ENCODE measurements at regions not wholly inside any gene's neighbourhood (a gene's known extent, or its start where the extent isn't known, plus 50 kb on each side); places are given as distances from the start of the nearest gene placed in this dataset.

DNA sequence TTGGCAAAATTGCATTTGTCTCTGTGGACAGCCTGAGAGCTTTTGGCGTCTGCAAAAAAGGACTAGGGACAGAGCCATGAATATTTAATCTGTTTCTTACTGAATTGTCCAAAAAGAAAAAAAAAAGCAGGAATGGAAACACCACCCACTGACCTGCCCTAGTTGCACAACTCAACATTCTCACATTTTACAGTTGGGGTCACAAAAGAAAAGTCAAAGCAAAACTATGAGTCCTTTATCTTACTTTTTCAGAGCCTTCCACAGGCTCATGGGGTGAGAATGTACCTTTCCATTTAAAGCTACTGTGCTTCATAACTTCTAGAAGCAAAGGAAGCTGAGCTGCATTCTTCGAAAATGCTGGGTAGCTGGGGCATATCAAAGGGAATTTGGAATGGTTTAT, 225.7 kb downstream of the FAM76B start:
- TF ChIP-seq, protein P1, sequence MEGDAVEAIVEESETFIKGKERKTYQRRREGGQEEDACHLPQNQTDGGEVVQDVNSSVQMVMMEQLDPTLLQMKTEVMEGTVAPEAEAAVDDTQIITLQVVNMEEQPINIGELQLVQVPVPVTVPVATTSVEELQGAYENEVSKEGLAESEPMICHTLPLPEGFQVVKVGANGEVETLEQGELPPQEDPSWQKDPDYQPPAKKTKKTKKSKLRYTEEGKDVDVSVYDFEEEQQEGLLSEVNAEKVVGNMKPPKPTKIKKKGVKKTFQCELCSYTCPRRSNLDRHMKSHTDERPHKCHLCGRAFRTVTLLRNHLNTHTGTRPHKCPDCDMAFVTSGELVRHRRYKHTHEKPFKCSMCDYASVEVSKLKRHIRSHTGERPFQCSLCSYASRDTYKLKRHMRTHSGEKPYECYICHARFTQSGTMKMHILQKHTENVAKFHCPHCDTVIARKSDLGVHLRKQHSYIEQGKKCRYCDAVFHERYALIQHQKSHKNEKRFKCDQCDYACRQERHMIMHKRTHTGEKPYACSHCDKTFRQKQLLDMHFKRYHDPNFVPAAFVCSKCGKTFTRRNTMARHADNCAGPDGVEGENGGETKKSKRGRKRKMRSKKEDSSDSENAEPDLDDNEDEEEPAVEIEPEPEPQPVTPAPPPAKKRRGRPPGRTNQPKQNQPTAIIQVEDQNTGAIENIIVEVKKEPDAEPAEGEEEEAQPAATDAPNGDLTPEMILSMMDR (IDR thresholded peaks at IDR 0.05; ENCODE audit: low read depth, low read length), result no peak
- no peak for TF ChIP-seq EZH2phosphoT487 (IDR thresholded peaks at IDR 0.05; ENCODE audit: low read depth)
- Histone ChIP-seq H3K9me3 (ENCODE audit: insufficient read depth, low read length) (0 out of 2 replicates have a peak, but pooled peaks cover 3% of the 10 kb centered on the region), H3K9ac (ENCODE audit: low read length) (no peak overlapping the region), H3K4me1 (ENCODE audit: low read length) (no peaks in the 10 kb centered on the region), H3K36me3 (replicated peaks; ENCODE audit: low read depth, low read length) (no peaks in the 10 kb centered on the region), H3K4me2 (ENCODE audit: low read length) (no peak overlapping the region), H3K27me3 (ENCODE audit: low read depth, low read length) (no peaks in the 10 kb centered on the region), H2AFZ (ENCODE audit: low read depth, low read length) (no peak overlapping the region), H4K20me1 (ENCODE audit: insufficient read depth, low read length) (no peaks in the 10 kb centered on the region), H3K4me3 (ENCODE audit: low read length) (no peak overlapping the region), H3K27ac (ENCODE audit: low read length) (no peak overlapping the region), H3K79me2 (ENCODE audit: low read length) (no peaks in the 10 kb centered on the region)

DNA sequence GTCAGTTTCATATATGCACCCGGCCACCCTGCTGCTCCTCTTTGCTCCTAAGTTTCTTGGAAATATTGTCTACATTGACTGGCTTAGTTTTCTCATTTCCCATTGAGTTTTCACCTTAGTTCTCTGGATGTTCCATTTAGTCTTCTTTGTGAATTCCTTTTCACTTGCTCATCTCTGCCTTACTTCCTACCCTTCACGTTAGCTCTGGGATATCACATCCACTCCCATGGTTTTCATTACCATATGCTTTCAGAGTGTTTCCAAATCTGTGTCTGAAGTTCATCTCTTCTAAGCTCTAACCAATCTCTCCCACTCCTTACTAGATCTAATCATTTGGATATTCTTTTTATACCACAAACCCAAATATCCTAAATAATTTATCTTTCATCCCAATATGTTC, 226.4 kb downstream of the FAM76B start:
- no peak for TF ChIP-seq EZH2phosphoT487 (IDR thresholded peaks at IDR 0.05; ENCODE audit: low read depth)
- TF ChIP-seq, protein P1 (IDR thresholded peaks at IDR 0.05; ENCODE audit: low read depth, low read length), result no peak
- Histone ChIP-seq H3K9me3 (ENCODE audit: insufficient read depth, low read length) (no peaks in the 10 kb centered on the region), H3K4me1 (ENCODE audit: low read length) (no peaks in the 10 kb centered on the region), H3K4me3 (ENCODE audit: low read length) (no peak overlapping the region), H3K36me3 (replicated peaks; ENCODE audit: low read depth, low read length) (no peaks in the 10 kb centered on the region), H4K20me1 (ENCODE audit: insufficient read depth, low read length) (no peaks in the 10 kb centered on the region), H3K79me2 (ENCODE audit: low read length) (no peaks in the 10 kb centered on the region), H3K27ac (ENCODE audit: low read length) (no peak overlapping the region), H2AFZ (ENCODE audit: low read depth, low read length) (no peak overlapping the region), H3K9ac (ENCODE audit: low read length) (no peak overlapping the region), H3K27me3 (ENCODE audit: low read depth, low read length) (no peaks in the 10 kb centered on the region), H3K4me2 (ENCODE audit: low read length) (no peak overlapping the region)

DNA sequence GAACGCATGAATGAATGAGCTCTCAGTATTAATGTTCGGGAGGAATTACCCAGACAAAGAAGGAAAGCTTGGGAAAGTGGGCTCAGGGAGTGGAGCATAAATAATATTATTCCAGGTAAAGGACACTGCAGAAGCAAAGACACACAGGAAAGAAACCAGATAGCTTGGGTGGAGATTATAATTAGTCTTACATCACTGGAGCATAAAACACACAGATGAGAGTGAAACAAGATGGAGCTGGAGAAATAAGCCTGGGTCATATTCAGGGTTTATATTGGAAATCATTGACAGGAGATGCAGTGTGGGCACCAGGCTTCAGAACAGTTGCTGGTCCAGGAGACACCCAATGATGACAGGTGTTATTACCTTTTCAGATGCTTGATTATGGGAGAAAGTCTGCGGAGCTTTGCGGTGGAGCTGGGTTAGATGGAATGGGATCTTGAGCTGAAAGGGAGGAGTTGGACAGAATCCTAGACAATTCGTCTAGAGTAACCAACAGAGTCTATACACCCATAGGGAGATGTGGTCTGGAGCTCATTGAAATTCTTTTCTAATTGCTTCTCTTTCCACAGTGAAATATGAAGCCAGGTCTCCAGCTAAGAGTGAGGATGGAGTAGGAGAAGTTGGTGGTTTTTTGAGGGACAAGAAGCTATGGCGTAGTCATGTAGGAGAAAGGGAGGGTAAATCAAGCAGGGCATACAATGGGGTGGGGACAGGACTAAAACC, 227.2 kb downstream of the FAM76B start:
- no peaks in the 10 kb centered on the region for H3K79me2 ChIP-seq (ENCODE audit: low read length)
- H3K27ac ChIP-seq (ENCODE audit: low read length), result no peak overlapping the region
- H3K9me3 ChIP-seq (ENCODE audit: insufficient read depth, low read length), result no peaks in the 10 kb centered on the region
- no peaks in the 10 kb centered on the region for H4K20me1 ChIP-seq (ENCODE audit: insufficient read depth, low read length)
- no peak overlapping the region for H3K9ac ChIP-seq (ENCODE audit: low read length)
- no peak overlapping the region for H3K4me3 ChIP-seq (ENCODE audit: low read length)
- no peaks in the 10 kb centered on the region for H3K27me3 ChIP-seq (ENCODE audit: low read depth, low read length)
- no peak overlapping the region for H2AFZ ChIP-seq (ENCODE audit: low read depth, low read length)
- no peak for TF ChIP-seq EZH2phosphoT487 (IDR thresholded peaks at IDR 0.05; ENCODE audit: low read depth)
- TF ChIP-seq, protein P1 (IDR thresholded peaks at IDR 0.05; ENCODE audit: low read depth, low read length), result no peak
- peaks cover 3% of the 10 kb centered on the region for H3K36me3 ChIP-seq (replicated peaks; ENCODE audit: low read depth, low read length)
- H3K4me1 ChIP-seq (ENCODE audit: low read length), result peaks cover 6% of the 10 kb centered on the region
- H3K4me2 ChIP-seq (ENCODE audit: low read length), result no peak overlapping the region

DNA sequence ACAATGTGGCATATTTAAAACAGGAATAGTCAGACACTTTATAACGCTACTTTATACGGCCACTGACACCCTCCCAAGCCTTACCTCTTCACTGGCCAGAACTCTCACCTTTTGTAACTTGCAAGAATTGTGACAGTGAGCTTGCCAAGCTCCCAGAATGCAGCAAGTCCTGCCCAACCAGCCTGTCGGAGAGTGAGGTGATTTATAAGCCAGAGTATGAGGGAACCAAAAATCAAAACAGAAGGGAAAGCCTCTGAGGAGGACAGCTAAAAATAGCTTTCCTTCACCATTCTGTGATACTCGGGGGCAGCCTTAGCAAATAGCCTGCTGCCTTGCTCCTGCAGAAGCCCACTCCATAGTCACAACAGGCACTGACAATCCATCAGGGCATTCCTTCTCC, 229.7 kb downstream of the FAM76B start:
- Histone ChIP-seq H2AFZ (ENCODE audit: low read depth, low read length) (no peak overlapping the region), H3K79me2 (ENCODE audit: low read length) (no peaks in the 10 kb centered on the region), H3K4me1 (ENCODE audit: low read length) (peaks cover 30% of the 10 kb centered on the region), H3K36me3 (replicated peaks; ENCODE audit: low read depth, low read length) (peaks cover 3% of the 10 kb centered on the region), H3K4me3 (ENCODE audit: low read length) (no peak overlapping the region), H3K27ac (ENCODE audit: low read length) (no peak overlapping the region), H3K27me3 (ENCODE audit: low read depth, low read length) (no peaks in the 10 kb centered on the region), H3K4me2 (ENCODE audit: low read length) (no peak overlapping the region), H4K20me1 (ENCODE audit: insufficient read depth, low read length) (no peaks in the 10 kb centered on the region), H3K9ac (ENCODE audit: low read length) (no peak overlapping the region), H3K9me3 (ENCODE audit: insufficient read depth, low read length) (no peaks in the 10 kb centered on the region)
- TF ChIP-seq EZH2phosphoT487 (IDR thresholded peaks at IDR 0.05; ENCODE audit: low read depth), result no peak
- TF ChIP-seq, protein P1 (IDR thresholded peaks at IDR 0.05; ENCODE audit: low read depth, low read length), result no peak

Data from OCI-LY3 (cell line).